ENCODE measurements at regions not wholly inside any gene's neighbourhood (a gene's known extent, or its start where the extent isn't known, plus 50 kb on each side); places are given as distances from the start of the nearest gene placed in this dataset.
"Not testable (repeated sequence)": the region's sequence is repeated elsewhere in the genome, so short reads cannot be mapped to it uniquely, and the experiment has no call there.

DNA sequence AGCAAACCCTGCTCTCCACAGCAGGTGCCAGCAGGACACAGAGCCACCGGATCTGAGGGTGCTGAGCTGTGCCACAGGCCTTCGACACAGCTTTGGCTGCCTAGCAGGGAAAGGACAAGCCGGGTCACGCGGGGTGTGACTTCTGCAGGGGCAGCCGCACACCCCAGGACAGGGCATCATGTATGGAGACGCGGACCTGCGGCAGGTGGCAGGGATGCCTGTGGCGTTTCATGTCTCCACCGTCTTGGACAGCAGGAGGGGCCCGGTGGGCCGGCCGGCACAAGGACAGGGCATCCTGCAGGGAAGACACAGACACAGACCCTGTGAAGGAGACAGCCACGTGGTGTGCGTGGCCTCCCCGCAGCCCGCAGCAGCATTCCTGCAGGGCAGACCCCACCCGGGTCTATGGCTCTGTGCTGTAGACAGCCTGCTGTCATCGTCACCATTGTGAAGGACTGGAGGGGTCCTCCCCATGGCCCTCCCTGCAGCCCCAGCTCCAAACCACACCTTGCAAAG lies 109.2 kb downstream of the PDGFA start:
- no peak for DNase-seq

DNA sequence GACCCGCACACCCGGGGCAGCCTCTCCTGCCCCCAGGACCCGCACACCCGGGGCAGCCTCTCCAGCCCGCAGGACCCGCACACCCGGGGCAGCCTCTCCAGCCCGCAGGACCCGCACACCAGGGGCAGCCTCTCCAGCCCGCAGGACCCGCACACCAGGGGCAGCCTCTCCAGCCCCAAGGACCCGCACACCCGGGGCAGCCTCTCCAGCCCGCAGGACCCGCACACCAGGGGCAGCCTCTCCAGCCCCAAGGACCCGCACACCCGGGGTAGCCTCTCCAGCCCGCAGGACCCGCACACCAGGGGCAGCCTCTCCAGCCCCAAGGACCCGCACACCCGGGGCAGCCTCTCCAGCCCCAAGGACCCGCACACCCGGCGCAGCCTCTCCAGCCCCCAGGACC lies 108.5 kb downstream of the PDGFA start:
- not testable (repeated sequence) for DNase-seq

DNA sequence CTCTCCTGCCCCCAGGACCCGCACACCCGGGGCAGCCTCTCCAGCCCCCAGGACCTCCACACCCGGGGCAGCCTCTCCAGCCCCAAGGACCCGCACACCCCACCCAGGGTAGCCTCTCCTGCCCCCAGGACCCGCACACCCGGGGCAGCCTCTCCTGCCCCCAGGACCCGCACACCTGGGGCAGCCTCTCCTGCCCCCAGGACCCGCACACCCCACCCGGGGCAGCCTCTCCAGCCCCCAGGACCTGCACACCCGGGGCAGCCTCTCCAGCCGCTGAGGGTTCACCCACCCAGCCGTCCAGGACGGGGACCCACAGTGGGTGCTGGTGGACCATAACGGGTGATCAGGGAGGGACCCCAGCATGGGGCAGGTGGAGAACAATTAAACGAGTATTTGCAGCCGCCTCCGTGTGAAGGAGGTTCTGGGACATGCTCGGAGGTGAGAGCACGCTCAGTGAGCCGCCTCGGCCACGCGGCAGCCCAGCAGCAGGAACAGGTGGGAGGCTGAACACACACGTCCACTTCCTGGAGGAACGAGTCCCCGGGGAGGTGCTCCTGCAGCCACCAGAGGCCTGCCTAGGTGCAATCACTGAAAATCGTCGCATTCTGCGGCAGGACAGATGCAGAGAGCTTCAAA lies 107.9 kb downstream of the PDGFA start:
- no peak for DNase-seq

DNA sequence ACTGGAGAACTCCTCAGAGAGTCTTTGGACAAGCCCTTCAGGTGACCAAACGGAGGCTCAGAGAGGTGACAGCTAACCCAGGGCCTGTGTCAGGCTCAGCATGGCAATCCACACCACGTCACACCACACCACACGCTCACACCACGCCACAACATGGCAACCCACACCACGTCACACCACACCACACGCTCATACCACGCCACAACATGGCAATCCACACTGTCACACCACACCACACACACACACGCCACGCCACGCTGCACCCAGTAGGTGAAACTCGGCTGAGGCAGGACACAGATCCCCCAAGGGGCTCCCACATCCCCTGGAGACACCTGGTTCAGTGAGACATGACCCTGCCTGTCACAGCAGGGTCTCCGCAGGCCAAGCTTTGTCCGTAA lies 107.3 kb downstream of the PDGFA start:
- no peak for DNase-seq

DNA sequence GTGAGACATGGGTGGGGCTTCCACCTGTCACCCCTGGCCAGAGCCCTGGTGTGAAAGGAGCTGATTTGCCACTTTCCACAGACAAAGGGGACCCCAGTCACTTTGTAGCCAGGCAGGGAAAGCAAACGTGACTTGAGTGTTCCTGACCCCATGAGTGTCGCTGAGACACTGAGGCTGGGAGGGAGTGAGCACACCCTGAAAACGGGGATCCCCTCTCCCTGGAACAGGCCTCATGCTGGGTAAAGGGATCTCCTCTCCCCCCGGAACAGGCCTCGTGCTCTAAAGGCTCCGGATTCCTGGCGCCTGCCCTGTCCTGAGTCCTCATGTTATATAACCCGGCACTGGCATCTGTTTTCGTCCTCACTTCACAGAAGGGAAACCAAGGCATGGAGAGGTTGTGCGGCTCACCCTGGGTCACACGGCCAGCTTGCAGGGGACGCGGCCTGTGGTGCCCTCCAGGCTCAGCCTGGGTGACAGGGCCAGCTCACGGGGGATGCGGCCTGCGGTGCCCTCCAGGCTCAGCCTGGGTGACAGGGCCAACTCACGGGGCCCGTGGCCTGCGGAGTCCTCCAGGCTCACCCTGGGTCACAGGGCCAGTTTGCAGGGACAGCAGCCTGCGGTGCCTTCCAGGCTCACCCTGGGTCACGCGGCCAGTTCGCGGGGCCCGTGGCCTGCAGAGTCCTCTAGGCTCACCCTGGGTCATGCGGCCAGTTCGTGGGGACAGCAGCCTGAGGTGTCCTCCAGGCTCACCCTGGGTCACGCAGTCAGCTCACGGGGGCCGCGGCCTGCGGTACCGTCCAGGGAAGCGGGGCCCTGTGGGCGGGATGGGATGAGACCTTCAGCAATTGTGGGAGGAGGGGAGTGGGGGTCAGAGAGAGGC lies 104.7 kb downstream of the PDGFA start:
- DNase-seq: no peak

DNA sequence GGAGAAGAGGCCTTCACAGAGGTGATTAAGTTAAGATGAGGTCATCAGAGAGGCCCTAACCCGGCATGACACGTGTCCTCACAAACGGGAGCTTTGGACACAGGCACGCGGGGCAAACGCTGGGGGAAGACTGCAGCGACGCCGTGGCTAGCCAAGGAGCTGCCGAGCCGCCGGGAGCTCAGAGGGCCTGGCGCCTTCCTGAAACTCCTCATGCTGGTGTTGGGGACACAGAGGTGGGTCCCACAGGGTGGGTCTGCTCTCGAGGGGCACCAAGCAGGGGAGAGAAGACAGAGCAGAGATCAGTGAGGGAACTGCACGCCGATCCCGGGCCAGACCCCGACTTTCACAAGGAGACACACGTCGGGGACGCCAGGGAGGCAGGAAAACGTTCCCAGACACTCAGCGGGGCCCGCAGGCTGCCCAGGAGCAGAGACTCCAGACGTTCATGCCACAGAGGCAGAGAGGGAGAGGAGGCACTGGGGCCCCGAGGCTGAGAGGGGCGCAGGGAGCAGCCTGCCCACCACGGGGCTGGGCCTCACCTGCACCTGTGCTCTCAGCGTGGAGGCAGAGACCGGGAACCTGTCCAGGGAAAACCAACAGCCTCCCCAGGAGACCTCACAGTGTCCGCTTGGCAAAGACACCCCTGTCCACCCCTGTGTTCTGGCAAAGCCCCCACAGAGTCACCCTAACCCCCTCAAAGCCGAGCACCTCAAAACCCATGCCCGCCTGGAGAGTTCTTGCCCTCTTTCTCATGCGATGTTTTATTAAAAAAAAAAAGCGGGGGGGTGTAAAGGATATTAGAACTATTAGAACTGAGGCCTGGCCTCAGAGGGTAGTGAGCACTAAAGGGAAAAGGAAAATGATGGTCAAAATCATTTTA lies 103.8 kb downstream of the PDGFA start:
- no peak for DNase-seq

DNA sequence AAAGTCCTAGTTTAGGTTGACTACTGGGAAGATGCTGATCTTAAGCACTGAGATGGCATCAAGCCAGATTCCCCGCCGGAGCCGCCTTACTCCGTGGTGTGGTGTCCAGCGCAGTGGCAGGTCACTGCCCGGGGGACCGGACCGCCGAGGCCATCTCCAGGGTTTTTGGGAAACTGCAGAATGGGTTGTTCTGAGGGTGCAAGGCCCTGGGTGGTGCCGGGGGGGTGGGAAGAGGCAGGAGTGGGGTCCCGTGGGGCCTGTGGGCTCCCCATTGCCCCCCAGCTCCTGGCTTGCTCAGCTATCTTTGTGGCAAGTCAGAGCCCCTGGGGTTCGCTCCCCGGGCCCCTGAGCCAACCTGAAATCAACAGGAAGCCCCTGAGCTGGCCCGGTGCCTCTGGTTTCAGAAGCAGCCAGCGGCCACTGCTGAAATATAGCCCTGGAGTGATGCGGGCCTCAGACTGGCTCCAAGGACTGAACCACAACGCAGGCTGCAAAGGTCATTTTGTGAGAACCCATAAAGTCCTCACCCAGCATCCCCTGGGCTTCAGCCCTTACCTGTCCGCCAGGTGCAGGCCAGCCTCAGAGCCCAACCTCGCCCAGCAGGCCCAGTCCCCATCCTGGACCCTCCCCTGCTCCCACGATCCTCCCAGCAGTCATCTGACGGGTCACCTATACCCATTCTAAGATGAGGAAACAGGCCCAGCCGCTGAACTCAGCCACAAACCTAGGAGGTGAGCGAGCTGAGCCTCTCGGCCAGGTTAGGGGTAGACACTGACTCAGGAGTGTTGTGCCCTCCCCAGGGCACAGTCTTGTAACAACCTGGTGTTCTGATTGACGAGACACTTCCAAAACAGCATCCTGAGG lies 102.7 kb downstream of the PDGFA start:
- no peak for DNase-seq

DNA sequence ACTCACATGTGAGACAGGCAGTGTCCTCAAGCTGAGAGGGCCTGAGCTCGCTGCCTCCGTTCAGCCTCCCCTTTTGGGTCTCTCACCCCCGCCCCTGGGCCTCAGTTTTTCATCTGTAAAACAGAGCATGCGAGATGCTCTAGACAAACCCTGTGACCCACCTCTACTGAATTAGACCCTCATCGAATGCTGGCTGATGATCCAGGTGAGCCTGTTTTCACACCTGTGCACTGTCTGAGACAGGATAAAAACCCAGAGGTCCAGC lies 102.1 kb downstream of the PDGFA start:
- no peak for DNase-seq

DNA sequence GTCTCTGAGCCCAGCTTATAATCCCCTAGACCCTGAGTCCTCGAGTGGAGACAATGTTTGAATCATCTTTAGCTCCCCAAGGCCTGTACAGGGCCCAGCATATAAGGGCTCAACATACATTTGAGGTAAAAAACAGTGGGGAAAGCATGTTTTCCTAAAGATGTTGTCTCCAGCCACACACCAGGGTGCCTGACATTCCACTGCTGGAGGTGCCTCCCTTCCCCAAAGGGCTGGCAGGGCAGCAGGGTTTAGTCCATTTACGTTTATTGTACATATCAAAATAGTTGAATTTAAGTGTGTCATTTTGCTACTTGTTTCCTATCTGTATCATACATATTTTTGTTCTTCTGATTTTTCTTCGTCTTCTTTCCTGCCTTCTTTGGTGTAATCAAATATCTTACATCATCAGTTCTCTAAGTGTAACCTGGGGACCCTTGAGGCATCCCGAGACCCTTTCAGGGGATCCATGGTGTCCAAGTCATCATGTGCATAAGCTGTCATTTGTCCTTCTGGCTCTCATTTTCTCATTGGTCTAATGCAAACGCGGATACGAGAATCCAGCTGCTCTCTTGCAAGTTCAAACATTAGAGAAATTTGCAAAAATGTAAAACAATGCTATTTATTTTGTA lies 101.6 kb downstream of the PDGFA start:
- no peak for DNase-seq

DNA sequence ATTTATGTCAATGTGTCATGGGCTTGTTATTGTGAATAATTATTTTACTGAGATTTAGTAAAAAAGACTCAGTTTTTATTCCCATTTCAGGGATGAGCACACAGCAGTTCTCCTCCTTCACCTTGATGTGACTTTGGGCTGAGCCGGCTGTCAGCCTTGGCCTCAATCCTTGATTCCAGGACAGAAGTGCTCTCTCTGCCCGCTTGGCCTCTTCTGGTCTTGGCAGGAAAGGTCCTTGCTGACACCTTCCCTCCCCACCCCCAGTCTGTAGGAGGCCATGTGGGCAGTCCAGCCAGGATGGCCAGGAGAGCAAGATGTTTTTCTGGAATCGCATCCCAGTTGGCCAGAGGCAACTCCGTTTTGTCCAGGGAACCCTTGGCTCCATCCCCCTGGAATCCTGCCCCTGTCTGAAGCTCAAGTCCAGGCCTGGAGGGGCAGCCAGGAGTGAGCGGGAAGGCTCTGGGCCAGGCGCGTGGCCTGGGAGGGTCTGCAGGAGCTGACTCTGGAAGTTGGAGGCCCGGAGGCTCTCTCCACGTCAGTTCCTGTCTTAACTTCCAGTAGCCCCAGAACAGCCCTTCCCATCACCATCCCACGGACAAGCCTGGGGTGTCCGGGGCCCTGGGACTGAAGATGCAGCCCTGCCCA lies 100.9 kb downstream of the PDGFA start:
- peak; percentile 78 for DNase-seq

DNA sequence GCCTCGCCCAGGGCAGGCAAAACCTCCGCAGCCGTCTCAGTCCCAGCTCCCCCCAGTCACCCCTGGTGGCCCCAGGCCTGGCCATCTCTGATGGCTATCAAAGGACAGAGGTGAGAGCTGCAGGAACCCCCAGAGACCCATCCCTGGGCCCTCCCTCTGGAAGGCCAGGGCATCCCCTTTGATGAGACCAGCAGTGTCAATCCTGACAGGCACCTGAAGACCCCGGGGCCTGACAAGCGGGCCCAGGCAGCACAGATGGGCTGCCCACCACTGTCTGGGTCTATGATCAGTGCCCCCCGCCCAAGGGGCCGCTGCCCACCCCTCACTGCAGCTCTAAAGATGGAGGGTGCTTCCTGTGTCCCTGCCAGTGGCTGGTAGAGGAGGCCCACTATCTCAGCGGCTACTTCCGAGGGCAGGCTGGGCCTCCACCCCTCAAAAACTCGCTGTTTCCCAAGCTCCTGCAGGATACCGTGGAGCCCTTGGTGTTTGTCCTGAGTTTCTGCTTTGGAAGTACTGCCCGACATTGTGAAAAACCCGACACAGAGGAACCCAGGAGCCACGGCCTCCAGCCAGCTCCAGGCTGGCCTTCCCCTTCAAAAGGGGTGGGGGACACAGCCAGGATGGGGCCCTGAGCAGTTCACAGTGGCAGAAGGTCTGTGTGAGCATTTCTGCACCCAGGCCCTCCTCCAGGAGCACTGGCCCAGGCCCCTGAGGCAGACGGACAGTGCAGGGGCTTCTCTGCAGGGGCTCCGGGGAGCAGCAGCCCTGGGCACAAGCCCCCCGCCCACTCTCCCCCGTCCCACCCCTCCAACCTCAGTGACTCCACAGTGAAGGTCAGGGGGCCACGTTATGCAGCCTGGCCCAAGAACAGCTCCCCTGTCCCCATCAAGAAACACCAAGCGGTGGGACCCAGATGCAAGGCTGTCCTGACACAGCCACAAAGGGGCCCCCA lies 99.2 kb downstream of the PDGFA start:
- no peak for DNase-seq

DNA sequence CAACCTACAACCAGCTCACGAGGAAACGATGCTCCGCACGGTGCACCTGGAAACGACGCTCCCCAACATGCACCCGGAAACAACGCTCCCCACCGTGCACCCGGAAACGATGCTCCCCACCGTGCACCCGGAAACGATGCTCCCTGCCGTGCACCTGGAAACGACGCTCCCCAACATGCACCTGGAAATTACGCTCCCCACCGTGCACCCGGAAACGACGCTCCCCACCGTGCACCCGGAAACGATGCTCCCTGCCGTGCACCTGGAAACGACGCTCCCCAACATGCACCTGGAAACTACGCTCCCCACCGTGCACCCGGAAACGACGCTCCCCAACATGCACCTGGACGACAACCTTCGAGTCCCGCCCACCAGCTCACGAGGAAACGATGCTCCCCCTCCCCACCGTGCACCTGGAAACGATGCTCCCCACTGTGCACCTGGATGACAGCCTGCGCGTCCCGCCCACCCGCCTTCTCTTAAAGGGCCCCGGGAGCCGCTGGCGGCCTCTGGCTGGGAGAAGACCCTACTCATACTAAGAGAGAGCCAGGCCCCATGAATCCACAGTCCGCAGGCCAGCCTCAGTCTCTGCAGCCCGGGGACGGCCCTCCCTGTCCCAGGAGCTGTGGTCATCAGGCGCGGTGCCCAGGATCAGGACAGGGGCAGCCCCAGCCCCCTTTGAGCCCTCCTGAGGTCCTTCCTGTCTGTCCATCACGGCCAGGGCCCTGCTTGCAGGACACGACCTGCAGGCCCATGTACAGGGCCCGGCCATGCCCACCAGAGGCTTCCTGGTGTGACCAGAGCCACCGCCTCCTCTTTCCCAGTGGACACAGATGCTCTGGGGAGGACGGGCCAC lies 98.3 kb downstream of the PDGFA start:
- no peak for DNase-seq

DNA sequence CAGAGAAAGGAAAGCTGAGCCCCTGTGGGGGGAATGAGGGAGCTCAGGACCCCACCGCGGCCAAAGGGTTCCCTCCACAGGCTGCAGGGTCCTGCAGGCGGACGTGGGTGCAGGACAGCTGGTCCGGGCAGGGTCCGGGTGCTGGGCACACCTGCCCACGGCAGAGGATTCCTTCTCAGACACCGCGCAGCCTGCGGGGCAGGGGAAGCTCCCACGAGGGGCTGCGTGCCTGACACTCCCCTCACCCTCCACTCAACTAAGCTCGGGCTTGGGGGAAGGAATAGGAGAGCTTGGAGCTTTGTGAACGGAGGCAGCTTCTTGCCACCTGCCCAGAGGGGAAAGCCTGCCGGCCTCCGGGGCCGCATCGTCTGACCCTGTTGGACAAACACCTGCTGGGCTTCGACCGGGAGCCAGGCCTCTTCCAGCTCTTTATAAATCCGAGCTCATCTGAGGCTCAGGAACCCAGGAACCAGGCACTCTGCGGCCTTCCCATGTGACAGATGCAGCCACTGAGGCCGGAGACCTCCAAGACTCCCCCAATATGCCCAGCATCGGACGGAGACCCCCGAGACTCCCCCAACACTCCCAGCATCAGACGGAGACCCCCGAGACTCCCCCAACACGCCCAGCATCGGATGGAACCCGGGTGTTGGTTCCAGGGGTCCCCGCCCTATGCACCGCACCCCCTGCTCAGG lies 97.3 kb downstream of the PDGFA start:
- no peak for DNase-seq

DNA sequence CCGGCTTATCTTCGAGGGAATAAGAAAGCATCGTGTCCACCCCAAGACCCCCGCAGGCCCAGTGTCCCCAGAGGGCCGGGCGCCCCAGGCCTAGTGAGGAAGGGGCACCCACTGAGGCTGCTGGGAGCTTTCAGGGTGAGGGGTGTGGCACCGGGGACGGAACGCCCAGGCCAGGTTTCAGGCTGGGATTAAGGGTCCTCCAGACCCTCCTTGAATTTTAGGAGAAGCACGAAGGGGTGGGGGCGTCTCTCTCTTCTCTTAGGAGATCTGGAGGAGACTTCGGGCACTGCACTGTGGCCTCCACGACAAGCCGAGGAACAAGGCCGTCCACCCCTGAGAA lies 96.8 kb downstream of the PDGFA start:
- no peak for DNase-seq

DNA sequence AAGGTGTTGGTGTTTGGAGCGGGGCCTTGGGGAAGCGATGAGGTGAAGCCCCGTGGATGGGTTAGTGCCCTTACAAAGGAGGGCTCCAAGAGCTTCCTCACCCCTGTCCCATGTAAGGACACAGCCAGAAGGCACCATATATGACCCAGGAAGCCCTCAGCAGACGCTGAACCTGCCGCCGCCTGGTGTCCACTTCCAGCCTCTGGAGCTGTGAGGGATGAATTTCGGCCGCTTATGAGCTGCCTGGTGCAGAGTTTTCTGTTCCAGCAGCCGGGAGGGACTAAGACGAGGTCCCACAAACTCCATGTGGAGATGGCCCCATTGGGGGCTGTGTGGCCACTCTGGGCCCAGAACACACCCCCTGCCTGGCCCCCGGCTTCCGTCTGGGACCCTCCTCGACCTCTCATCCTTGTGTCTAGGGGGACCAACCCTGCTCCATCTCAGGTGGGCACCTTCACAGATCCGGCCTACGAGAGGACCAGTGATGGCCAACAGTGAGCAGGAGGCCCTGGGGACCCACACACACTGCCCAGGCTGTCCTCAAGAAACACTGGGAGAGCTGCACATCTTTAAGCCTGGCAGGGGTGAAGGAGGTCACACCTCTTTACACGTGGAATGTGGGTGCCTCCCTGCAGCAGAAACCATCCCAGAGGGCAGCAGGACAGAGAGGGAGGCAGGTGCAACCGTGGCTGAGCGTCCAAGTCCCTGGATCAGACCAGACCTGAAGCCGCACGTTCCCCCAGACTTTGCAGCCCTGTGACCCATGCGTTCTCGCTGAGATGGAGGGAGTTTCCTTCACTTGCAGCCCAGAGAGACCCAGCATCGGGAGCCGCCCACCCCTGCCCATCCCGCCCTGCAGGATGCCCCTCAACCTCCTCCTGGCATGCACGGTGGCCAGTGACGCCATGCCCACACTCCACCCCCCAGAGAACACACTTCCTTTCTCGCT lies 96.1 kb downstream of the PDGFA start:
- DNase-seq: no peak

DNA sequence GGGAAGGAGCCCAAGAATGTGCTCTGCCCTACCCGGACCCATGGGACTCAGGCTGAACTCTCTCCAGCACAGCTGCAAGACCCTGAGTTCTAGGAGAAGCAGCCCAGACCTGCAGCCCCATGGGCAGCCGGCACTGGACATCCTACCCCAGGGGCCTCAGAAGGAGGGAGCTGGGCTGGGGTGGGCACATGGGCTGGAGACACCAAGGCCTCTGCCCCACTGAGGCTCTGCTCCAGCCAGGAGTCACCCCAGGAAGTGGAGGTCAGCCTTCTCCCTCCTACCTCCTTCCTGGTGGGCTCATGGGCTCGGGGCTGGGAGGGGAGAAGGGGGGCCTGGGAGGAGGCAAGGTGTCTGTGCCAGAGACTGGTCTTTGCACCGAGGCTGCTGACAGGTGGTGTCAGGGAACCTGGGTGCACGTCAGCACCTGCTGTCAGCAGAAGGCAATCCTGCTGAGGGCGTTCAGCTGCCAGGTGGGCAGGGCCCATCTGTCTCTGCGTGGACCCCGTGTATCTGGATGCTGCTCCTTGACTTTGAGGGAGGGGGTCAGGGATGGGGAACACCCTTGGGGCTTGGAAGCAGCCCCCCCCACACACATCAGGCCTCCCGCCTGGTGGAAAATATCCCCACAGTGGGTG lies 95.2 kb downstream of the PDGFA start:
- no peak for DNase-seq
